H1 (cell line): ENCODE measurements at regions not wholly inside any gene's neighbourhood (a gene's known extent, or its start where the extent isn't known, plus 50 kb on each side); places are given as distances from the start of the nearest gene placed in this dataset.

Experiments used
- CTCF ChIA-PET: fragments of 300-600 bp; sonication (Branson Sonifier 250); formaldehyde crosslinking; loops from one replicate; lab custom pipeline; 2021; ENCODE audit not compliant: partially characterized antibody; lab: Charles Lee
- POLR2A ChIA-PET: fragments of 300-600 bp; sonication (Branson Sonifier 250); formaldehyde crosslinking; loops from one replicate; lab custom pipeline; 2021; ENCODE audit warnings: inconsistent platforms; ENCODE audit not compliant: partially characterized antibody; lab: Charles Lee
- DNase-seq, 2 experiments: peaks; one replicate each; pipeline versions ENCODE4 v3.0.0 to v3.0.0-alpha.2; 2010 to 2022; ENCODE audit warnings: low spot score in 2 of 2, low read depth in 1 of 2, mixed read lengths in 1 of 2
- FAIRE-seq: peaks from 2 replicates; lab custom pipeline; 2011; peaks lifted over from hg19 to GRCh38; lab: Jason Lieb, UNC
- H2AFZ ChIP-seq: 2 replicates; pipeline ENCODE4 v1.8.1; 2012; ENCODE audit warnings: low read length, inconsistent platforms
- H2AK5ac ChIP-seq: 2 replicates; pipeline ENCODE4 v1.6.1; 2013; ENCODE audit warnings: low read depth, low read length
- H2BK120ac ChIP-seq: replicated peaks from 2 replicates; pipeline ENCODE3; 2013; ENCODE audit warnings: low read depth, low read length, inconsistent platforms
- H2BK12ac ChIP-seq: 2 replicates; pipeline ENCODE4 v1.6.1; 2013; ENCODE audit warnings: low read depth, low read length
- H2BK15ac ChIP-seq: 2 replicates; pipeline ENCODE4 v1.6.1; 2013; ENCODE audit warnings: low read length
- H2BK20ac ChIP-seq: 2 replicates; pipeline ENCODE4 v1.6.1; 2013; ENCODE audit warnings: low read length
- H2BK5ac ChIP-seq: 2 replicates; pipeline ENCODE4 v1.6.1; 2013; ENCODE audit warnings: low read depth, low read length
- H3K14ac ChIP-seq: 2 replicates; pipeline ENCODE4 v1.6.1; 2013; ENCODE audit warnings: inconsistent platforms; ENCODE audit not compliant: insufficient read length
- H3K18ac ChIP-seq: 2 replicates; pipeline ENCODE4 v1.6.1; 2013; ENCODE audit warnings: low read length; ENCODE audit errors: extremely low read depth
- H3K23ac ChIP-seq: 2 replicates; pipeline ENCODE4 v1.6.1; 2013; ENCODE audit warnings: inconsistent platforms; ENCODE audit not compliant: insufficient read length
- H3K23me2 ChIP-seq: 2 replicates; pipeline ENCODE4 v1.6.1; 2013; ENCODE audit warnings: low read depth, low read length
- H3K27ac ChIP-seq: 2 replicates; pipeline ENCODE4 v1.6.1; 2011; ENCODE audit warnings: low read depth, low read length, inconsistent platforms
- H3K27me3 ChIP-seq, 4 experiments: replicated peaks in 1 of 4; 1 replicate in 1 of 4; 2 replicates in 3 of 4; pipeline versions ENCODE4 v1.6.1 to v1.8.1; 2011 to 2013; ENCODE audit warnings: low read length in 3 of 4, mild to moderate bottlenecking in 3 of 4, inconsistent platforms in 2 of 4, mixed read lengths in 2 of 4, moderate library complexity in 1 of 4; ENCODE audit not compliant: control insufficient read depth in 3 of 4, insufficient read depth in 3 of 4; ENCODE audit errors: extremely low read depth in 1 of 4
- H3K36me3 ChIP-seq, 4 experiments: 2 replicates each; pipeline versions ENCODE4 v1.6.1 to v1.8.1; 2011 to 2013; ENCODE audit warnings: mild to moderate bottlenecking in 4 of 4, low read length in 3 of 4, moderate library complexity in 2 of 4, control low read depth in 1 of 4, inconsistent platforms in 1 of 4; ENCODE audit not compliant: insufficient read depth in 4 of 4, control insufficient read depth in 2 of 4
- H3K4ac ChIP-seq: replicated peaks from 2 replicates; pipeline ENCODE3; 2013; ENCODE audit warnings: low read length, low read depth, mixed read lengths, inconsistent platforms; ENCODE audit not compliant: insufficient read length
- H3K4me1 ChIP-seq, 4 experiments: replicated peaks in 1 of 4; 1 replicate in 1 of 4; 2 replicates in 3 of 4; pipeline versions ENCODE4 v1.6.1 to v1.8.1; 2011 to 2013; ENCODE audit warnings: low read length in 3 of 4, inconsistent platforms in 2 of 4, mixed read lengths in 1 of 4; ENCODE audit not compliant: insufficient read depth in 4 of 4, control insufficient read depth in 3 of 4
- H3K4me2 ChIP-seq, 2 experiments: 2 replicates each; pipeline versions ENCODE4 v1.6.1 to v1.8.1; 2011 to 2013; ENCODE audit warnings: low read depth in 2 of 2, low read length in 2 of 2, control low read depth in 1 of 2, inconsistent platforms in 1 of 2, mild to moderate bottlenecking in 1 of 2; ENCODE audit not compliant: insufficient read depth in 1 of 2
- H3K4me3 ChIP-seq, 4 experiments: fragments of 200-600, 300-600 bp in 1 of 4; sonication (generic), shearing (Covaris generic), sonication (Bioruptor Twin) in 1 of 4; 2 replicates each; pipeline versions ENCODE4 v1.5.1 to v1.8.1; 2011 to 2016; ENCODE audit warnings: low read length in 4 of 4, low read depth in 3 of 4, control low read depth in 2 of 4, inconsistent platforms in 2 of 4, mild to moderate bottlenecking in 2 of 4, mixed read lengths in 1 of 4, moderate library complexity in 1 of 4; ENCODE audit not compliant: insufficient read depth in 2 of 4; ENCODE audit errors: extremely low read depth in 1 of 4
- H3K56ac ChIP-seq: replicated peaks from 2 replicates; pipeline ENCODE3; 2013; ENCODE audit warnings: low read depth, mild to moderate bottlenecking, mixed read lengths, low read length, inconsistent platforms; ENCODE audit not compliant: insufficient read length
- H3K79me1 ChIP-seq: 2 replicates; pipeline ENCODE4 v1.6.1; 2013; ENCODE audit warnings: low read depth, low read length, control low read depth
- H3K79me2 ChIP-seq, 2 experiments: 2 replicates each; pipeline versions ENCODE4 v1.6.1 to v1.8.1; 2012 to 2013; ENCODE audit warnings: low read length in 2 of 2, mild to moderate bottlenecking in 2 of 2, inconsistent platforms in 1 of 2; ENCODE audit not compliant: insufficient read depth in 2 of 2, control insufficient read depth in 1 of 2
- H3K9ac ChIP-seq, 4 experiments: replicated peaks in 1 of 4; 1 replicate in 1 of 4; 2 replicates in 3 of 4; pipeline versions ENCODE4 v1.6.1 to v1.8.1; 2011 to 2013; ENCODE audit warnings: low read depth in 3 of 4, low read length in 3 of 4, control low read depth in 2 of 4, mild to moderate bottlenecking in 2 of 4, moderate library complexity in 2 of 4, inconsistent platforms in 1 of 4; ENCODE audit errors: extremely low read depth in 1 of 4
- H3K9me3 ChIP-seq, 2 experiments: 2 replicates each; pipeline versions ENCODE4 v1.6.1 to v1.8.1; 2012 to 2013; ENCODE audit warnings: mild to moderate bottlenecking in 2 of 2, moderate library complexity in 2 of 2, control low read depth in 1 of 2, inconsistent platforms in 1 of 2, low read depth in 1 of 2, low read length in 1 of 2, mixed read lengths in 1 of 2; ENCODE audit not compliant: insufficient read depth in 2 of 2
- H4K20me1 ChIP-seq, 2 experiments: replicated peaks in 1 of 2; 2 replicates each; pipeline versions ENCODE3 to v1.8.1; 2011 to 2013; ENCODE audit warnings: inconsistent platforms in 2 of 2, low read length in 2 of 2, mild to moderate bottlenecking in 1 of 2; ENCODE audit not compliant: insufficient read depth in 2 of 2, control insufficient read depth in 1 of 2
- H4K5ac ChIP-seq: 2 replicates; pipeline ENCODE4 v1.6.1; 2013; ENCODE audit warnings: low read length, low read depth, mixed read lengths, inconsistent platforms; ENCODE audit not compliant: insufficient read length
- H4K8ac ChIP-seq: 2 replicates; pipeline ENCODE4 v1.8.0; 2013; ENCODE audit warnings: mild to moderate bottlenecking, moderate library complexity, low read length, inconsistent platforms; ENCODE audit not compliant: insufficient read depth; ENCODE audit errors: extremely low read depth
- H4K91ac ChIP-seq: replicated peaks from 2 replicates; pipeline ENCODE3; 2013; ENCODE audit warnings: low read length, mixed read lengths, inconsistent platforms; ENCODE audit not compliant: insufficient read length
- CBX8 ChIP-seq: fragments of 300-800, 300-1000 bp; sonication (generic); IDR thresholded peaks from 2 replicates; pipeline ENCODE4 v1.7.1; 2016; ENCODE audit warnings: low read depth, low read length, borderline replicate concordance
- CREB1 ChIP-seq: IDR thresholded peaks from 2 replicates; pipeline ENCODE4 v1.6.1; 2012; ENCODE audit warnings: inconsistent platforms
- E2F6 ChIP-seq: IDR thresholded peaks from 2 replicates; pipeline ENCODE4 v1.6.1; 2012; ENCODE audit warnings: inconsistent platforms
- EGR1 ChIP-seq: IDR thresholded peaks from 2 replicates; pipeline ENCODE4 v1.6.1; 2011; ENCODE audit warnings: low read depth, low read length, borderline replicate concordance
- JUN ChIP-seq: IDR thresholded peaks from 2 replicates; pipeline ENCODE4 v1.6.1; 2011; ENCODE audit warnings: low read depth, mild to moderate bottlenecking, improper control_type of control experiment, low read length
- JUND ChIP-seq: IDR thresholded peaks from 2 replicates; pipeline ENCODE4 v1.6.1; 2011; ENCODE audit warnings: mild to moderate bottlenecking, improper control_type of control experiment, low read length
- POLR2A ChIP-seq, 2 experiments: IDR thresholded peaks; 1 replicate in 1 of 2; 2 replicates in 1 of 2; pipeline ENCODE4 v1.6.1; 2011; ENCODE audit warnings: low read depth in 2 of 2, low read length in 2 of 2, mild to moderate bottlenecking in 2 of 2; ENCODE audit errors: control extremely low read depth in 1 of 2
- RBBP5 ChIP-seq: IDR thresholded peaks from 2 replicates; pipeline ENCODE4 v1.7.1; 2012; ENCODE audit warnings: low read depth, mild to moderate bottlenecking, inconsistent platforms, low read length, moderate library complexity, borderline replicate concordance
- RFX5 ChIP-seq: IDR thresholded peaks from 2 replicates; pipeline ENCODE4 v1.6.1; 2011; ENCODE audit warnings: low read depth, low read length, improper control_type of control experiment, borderline replicate concordance
- RXRA ChIP-seq: IDR thresholded peaks from 2 replicates; pipeline ENCODE4 v1.6.1; 2011; ENCODE audit warnings: low read depth, mild to moderate bottlenecking, low read length, moderate library complexity; ENCODE audit not compliant: insufficient read depth
- SAP30 ChIP-seq: fragments of 300-600 bp; sonication (generic); IDR thresholded peaks from 2 replicates; pipeline ENCODE4 v1.7.1; 2012; ENCODE audit warnings: low read length, moderate library complexity, mild to moderate bottlenecking, inconsistent platforms; ENCODE audit not compliant: insufficient read depth, insufficient replicate concordance
- SIX5 ChIP-seq: IDR thresholded peaks from 2 replicates; pipeline ENCODE4 v1.6.1; 2011; ENCODE audit warnings: mild to moderate bottlenecking, low read depth, low read length
- SP4 ChIP-seq: IDR thresholded peaks from 2 replicates; pipeline ENCODE4 v1.6.1; 2012; ENCODE audit warnings: low read length, inconsistent platforms
- TCF12 ChIP-seq: IDR thresholded peaks from 2 replicates; pipeline ENCODE4 v1.6.1; 2011; ENCODE audit warnings: low read depth, mild to moderate bottlenecking, low read length
- TEAD4 ChIP-seq: IDR thresholded peaks from 2 replicates; pipeline ENCODE4 v1.6.1; 2012; ENCODE audit warnings: low read depth, low read length, inconsistent platforms, mixed read lengths
- WGBS, 2 experiments: shearing (Covaris generic) in 1 of 2; methylation state at CpG; one replicate each; pipeline versions ENCODE4 v1.1.6 to v1.1.7; 2013 to 2015; ENCODE audit warnings: low lambda C conversion rate in 2 of 2, mixed read lengths in 2 of 2, inconsistent platforms in 1 of 2, low coverage in 1 of 2, missing lambda C conversion rate in 1 of 2; ENCODE audit not compliant: insufficient replicate concordance in 2 of 2, insufficient coverage in 1 of 2, insufficient read length in 1 of 2; ENCODE audit errors: extremely low coverage in 1 of 2, missing lambda C conversion rate in 1 of 2; 5-methylcytosine and 5-hydroxymethylcytosine counted together

- POLR2A ChIA-PET: no interaction called here
- Histone ChIP-seq H3K27ac (no peak overlapping the region), H3K4me2 (no peak overlapping the region)
- TF ChIP-seq SAP30: no peak
- TF ChIP-seq SIX5: no peak
- no peak for TF ChIP-seq TEAD4
- no peak for TF ChIP-seq TCF12
- no peak for TF ChIP-seq EGR1
- no peak for TF ChIP-seq CBX8
- TF ChIP-seq POLR2A (IDR thresholded peaks at IDR 0.05; ENCODE audit: control extremely low read depth in 1 of 2, low read depth in 2 of 2, low read length in 2 of 2): no peak
- no peak for TF ChIP-seq RBBP5
- no peak for TF ChIP-seq RXRA
- no peak for TF ChIP-seq JUN
- TF ChIP-seq E2F6: no peak
- TF ChIP-seq SP4: no peak
- TF ChIP-seq CREB1: no peak
- TF ChIP-seq RFX5: no peak
- TF ChIP-seq JUND: no peak
These were observed 555.9 kb downstream of the DIAPH3 start for GRCh38 chr13:59607780-59608233.

More at GRCh38 chr13:59607780-59608233, 555.9 kb downstream of the DIAPH3 start:
- H3K36me3 ChIP-seq: no peaks in the 10 kb centered on the region
- CTCF ChIA-PET: interaction anchor here (0.7 to 2.5 kb wide), 5 partner anchors 9 to 216 kb away, joined by 3 to 10 read pairs (median 3); no protein-coding TSS in a partner anchor
- no peak overlapping the region for H3K14ac ChIP-seq
- no peak overlapping the region for H3K23ac ChIP-seq
- no peak overlapping the region for H2BK5ac ChIP-seq
- no peak overlapping the region for H3K4me3 ChIP-seq
- 77% methylated on average over 2 of the region's 2 CpGs; no CpG with 5 or more reads in 1 of the 2 experiments for WGBS, 2 experiments
- H4K91ac ChIP-seq: no peak overlapping the region
- no peaks in the 10 kb centered on the region for H3K79me1 ChIP-seq
- no peak overlapping the region for H3K18ac ChIP-seq
- no peak overlapping the region for H4K8ac ChIP-seq
- no peaks in the 10 kb centered on the region; a peak in 1 of 7 replicates for H3K27me3 ChIP-seq
- FAIRE-seq (no peak), DNase-seq (no peak)
- 0 out of 7 replicates have a peak, but pooled peaks cover 0 to 2% (median 0%) of the 10 kb centered on the region in 4 experiments for H3K4me1 ChIP-seq
- H2AFZ ChIP-seq: no peak overlapping the region; the same call in 1 of the 2 replicates
- no peak overlapping the region for H3K56ac ChIP-seq
- no peak overlapping the region for H3K9ac ChIP-seq
- no peak overlapping the region for H2BK20ac ChIP-seq
- no peak overlapping the region for H2BK15ac ChIP-seq
- H2AK5ac ChIP-seq: no peak overlapping the region
- no peak overlapping the region for H4K5ac ChIP-seq
- no peaks in the 10 kb centered on the region for H3K79me2 ChIP-seq
- no peaks in the 10 kb centered on the region for H3K23me2 ChIP-seq
- H3K9me3 ChIP-seq: no peaks in the 10 kb centered on the region; a peak in 1 of 4 replicates
- H2BK12ac ChIP-seq: no peak overlapping the region
- no peak overlapping the region for H2BK120ac ChIP-seq
- H3K4ac ChIP-seq: no peak overlapping the region
- no peaks in the 10 kb centered on the region for H4K20me1 ChIP-seq
